K562 (cell line): ENCODE measurements at regions not wholly inside any gene's neighbourhood (a gene's known extent, or its start where the extent isn't known, plus 50 kb on each side); places are given as distances from the start of the nearest gene placed in this dataset.

Experiments
- CBX2 ChIP-seq: fragments of 200-600 bp; sonication (generic); IDR thresholded peaks from one replicate; pipeline ENCODE4 v1.6.1; 2012; ENCODE audit warnings: mild to moderate bottlenecking, low read length, inconsistent platforms; ENCODE audit not compliant: insufficient read depth, poor library complexity, severe bottlenecking
- ETV1 ChIP-seq: fragments of 450-650 bp; conservative IDR thresholded peaks from 2 replicates; pipeline ENCODE4 v1.6.1; 2016; ENCODE audit warnings: missing genetic modification characterization, control low read depth, low read depth, missing compliant biosample characterization
- RBFOX2 ChIP-seq: fragments of 200-400 bp; formaldehyde crosslinking; IDR thresholded peaks from 2 replicates; pipeline ENCODE4 v1.6.1; 2017; ENCODE audit warnings: low read depth, mild to moderate bottlenecking, low read length, moderate library complexity
- SMAD2 ChIP-seq: fragments of 150-350 bp; IDR thresholded peaks from 2 replicates; pipeline ENCODE4 v1.6.1; 2014; ENCODE audit warnings: low read depth, mild to moderate bottlenecking, low read length
- SMAD3 ChIP-seq: fragments of 450-650 bp; formaldehyde crosslinking; conservative IDR thresholded peaks from 2 replicates; pipeline ENCODE4 v1.4.0; 2020; ENCODE audit warnings: mild to moderate bottlenecking
- TSHZ1 ChIP-seq: fragments of 250-450 bp; sonication (Bioruptor Pico); IDR thresholded peaks from 2 replicates; pipeline ENCODE4 v1.4.0; 2020; ENCODE audit warnings: mild to moderate bottlenecking, moderate library complexity
- ZNF12 ChIP-seq: sonication (generic); formaldehyde crosslinking; IDR thresholded peaks from 2 replicates; pipeline ENCODE4 v1.4.0; 2020; ENCODE audit warnings: mild to moderate bottlenecking, missing genetic modification reagents
- ZNF165 ChIP-seq: fragments of 250-450 bp; sonication (Bioruptor Pico); IDR thresholded peaks from 2 replicates; pipeline ENCODE4 v1.4.0; 2020; ENCODE audit warnings: borderline replicate concordance
- TF ChIP-seq, protein P1 (sequence below), 2 experiments: fragments of 450-650 bp; formaldehyde crosslinking in 1 of 2; IDR thresholded peaks; 2 replicates each; pipeline versions ENCODE4 v1.4.0 to v1.6.1; 2014 to 2020; ENCODE audit warnings: mild to moderate bottlenecking in 2 of 2, borderline replicate concordance in 1 of 2, low read depth in 1 of 2
- TF ChIP-seq, protein P2 (sequence below): fragments of 250-450 bp; sonication (Bioruptor Pico); IDR thresholded peaks from 2 replicates; pipeline ENCODE4 v1.9.0; 2021; ENCODE audit warnings: mild to moderate bottlenecking

- TF ChIP-seq, protein P1, sequence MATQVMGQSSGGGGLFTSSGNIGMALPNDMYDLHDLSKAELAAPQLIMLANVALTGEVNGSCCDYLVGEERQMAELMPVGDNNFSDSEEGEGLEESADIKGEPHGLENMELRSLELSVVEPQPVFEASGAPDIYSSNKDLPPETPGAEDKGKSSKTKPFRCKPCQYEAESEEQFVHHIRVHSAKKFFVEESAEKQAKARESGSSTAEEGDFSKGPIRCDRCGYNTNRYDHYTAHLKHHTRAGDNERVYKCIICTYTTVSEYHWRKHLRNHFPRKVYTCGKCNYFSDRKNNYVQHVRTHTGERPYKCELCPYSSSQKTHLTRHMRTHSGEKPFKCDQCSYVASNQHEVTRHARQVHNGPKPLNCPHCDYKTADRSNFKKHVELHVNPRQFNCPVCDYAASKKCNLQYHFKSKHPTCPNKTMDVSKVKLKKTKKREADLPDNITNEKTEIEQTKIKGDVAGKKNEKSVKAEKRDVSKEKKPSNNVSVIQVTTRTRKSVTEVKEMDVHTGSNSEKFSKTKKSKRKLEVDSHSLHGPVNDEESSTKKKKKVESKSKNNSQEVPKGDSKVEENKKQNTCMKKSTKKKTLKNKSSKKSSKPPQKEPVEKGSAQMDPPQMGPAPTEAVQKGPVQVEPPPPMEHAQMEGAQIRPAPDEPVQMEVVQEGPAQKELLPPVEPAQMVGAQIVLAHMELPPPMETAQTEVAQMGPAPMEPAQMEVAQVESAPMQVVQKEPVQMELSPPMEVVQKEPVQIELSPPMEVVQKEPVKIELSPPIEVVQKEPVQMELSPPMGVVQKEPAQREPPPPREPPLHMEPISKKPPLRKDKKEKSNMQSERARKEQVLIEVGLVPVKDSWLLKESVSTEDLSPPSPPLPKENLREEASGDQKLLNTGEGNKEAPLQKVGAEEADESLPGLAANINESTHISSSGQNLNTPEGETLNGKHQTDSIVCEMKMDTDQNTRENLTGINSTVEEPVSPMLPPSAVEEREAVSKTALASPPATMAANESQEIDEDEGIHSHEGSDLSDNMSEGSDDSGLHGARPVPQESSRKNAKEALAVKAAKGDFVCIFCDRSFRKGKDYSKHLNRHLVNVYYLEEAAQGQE (IDR thresholded peaks at IDR 0.05; ENCODE audit: borderline replicate concordance), result no peak
- TF ChIP-seq, protein P1 (CRISPR knock-in tag; IDR thresholded peaks at IDR 0.05; ENCODE audit: low read depth), result no peak
- TF ChIP-seq ZNF12 (no peak), RBFOX2 (no peak), SMAD3 (CRISPR knock-in tag) (no peak), CBX2 (no peak), SMAD2 (no peak), ETV1 (no peak), ZNF165 (no peak), TSHZ1 (CRISPR knock-in tag) (no peak)
- TF ChIP-seq, protein P2, sequence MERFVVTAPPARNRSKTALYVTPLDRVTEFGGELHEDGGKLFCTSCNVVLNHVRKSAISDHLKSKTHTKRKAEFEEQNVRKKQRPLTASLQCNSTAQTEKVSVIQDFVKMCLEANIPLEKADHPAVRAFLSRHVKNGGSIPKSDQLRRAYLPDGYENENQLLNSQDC, result no peak
These were observed 526.8 kb upstream of the TBL1XR1 start (continued) for GRCh38 chr3:177724020-177724638.
